Medulla oblongata (tissue), 1 donor: ENCODE measurements at regions not wholly inside any gene's neighbourhood (a gene's known extent, or its start where the extent isn't known, plus 50 kb on each side); places are given as distances from the start of the nearest gene placed in this dataset.

Experiments used
- DNase-seq: peaks from one replicate; pipeline ENCODE4 v3.0.0-alpha.2; 2015; ENCODE audit errors: extremely low spot score

DNA sequence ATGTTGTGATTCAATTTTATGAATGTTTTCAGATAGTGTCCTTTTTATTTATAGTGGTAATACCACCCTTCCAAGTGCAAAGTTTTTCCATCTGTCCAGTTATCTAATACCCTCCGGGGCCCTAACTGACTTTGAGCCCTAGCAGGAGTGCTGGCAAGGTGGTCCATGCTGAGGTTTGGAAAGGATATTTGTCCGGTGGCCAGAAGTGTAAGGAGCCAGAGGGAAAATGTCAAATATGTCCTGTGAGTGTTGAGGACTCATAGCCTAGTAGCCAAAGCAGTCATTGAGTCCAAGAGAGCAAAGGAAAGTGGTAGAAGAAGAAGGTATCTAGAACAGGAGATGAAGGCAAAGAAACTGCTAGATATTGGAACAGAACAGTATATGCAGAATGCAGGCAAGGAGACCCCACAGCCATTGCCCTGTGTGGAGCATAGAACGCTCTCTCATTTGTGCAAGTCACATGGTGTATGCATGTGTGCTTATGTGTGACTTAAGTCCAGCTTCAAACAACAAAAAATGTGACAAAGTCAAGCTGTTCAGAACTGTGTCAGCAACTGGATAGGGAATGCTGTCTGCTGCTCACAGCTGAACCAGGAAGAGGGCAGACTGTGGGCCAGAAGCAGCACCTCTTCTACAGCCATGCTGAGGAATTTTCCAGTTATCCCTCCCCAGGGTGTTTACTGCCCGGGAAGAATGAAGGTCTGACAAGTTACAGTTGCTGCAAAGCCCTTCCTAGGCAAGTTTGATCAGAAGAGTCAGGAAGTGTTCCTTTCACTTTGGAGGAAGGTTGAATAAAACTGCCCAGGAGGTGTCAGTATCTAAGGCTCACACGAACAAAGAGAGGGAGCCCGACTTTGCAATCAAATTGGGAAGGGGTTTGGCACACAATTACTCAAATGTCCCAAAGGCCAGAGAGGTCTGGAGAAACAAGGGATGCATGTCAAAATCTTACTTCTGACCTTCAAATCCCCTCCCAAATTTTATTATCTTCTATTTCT is 463.3 kb upstream of the DMAC1 start:
- DNase-seq: no peak

DNA sequence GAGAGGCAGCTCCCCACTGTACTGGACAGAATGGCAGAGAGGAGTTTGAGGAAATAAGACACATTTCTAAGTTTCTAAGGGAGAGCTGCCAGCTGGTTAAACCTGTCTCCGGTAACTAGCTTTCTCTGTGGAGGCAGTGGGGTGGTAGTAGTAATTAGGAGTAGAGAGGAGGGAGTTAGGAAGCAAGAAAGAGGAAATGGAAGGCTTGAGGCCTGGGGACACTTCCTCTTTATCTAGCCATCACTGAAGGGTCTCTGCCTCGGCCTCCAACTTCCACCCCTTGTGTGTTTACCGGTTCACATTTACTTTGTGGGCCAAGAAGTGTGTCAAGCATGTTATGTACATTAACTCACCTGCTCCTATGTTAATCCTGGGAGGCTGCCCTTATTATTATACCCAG is 462.2 kb upstream of the DMAC1 start:
- no peak for DNase-seq

DNA sequence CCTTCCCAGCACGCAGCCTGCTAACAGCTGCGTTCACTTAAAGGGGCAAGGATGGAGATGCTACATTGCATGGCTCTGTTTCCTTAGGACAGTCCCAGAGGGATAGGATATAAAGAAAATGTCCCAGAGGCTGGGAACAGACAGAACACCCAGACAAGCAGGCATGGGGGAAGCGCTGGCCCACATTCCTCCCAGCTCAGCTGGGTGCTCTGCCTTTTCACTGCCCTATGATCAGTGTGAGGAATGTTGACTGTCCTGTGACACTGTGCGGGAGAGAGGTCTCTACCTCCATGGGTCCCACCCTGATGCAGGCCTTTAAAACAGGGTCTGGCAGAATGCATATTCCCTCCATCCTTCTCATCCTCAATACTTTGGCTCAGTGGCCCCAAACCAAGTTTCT is 459.4 kb upstream of the DMAC1 start:
- DNase-seq: no peak

- DNase-seq: no peak
Measured at GRCh38 chr9:8256880-8257279, 457.3 kb upstream of the DMAC1 start.

DNA sequence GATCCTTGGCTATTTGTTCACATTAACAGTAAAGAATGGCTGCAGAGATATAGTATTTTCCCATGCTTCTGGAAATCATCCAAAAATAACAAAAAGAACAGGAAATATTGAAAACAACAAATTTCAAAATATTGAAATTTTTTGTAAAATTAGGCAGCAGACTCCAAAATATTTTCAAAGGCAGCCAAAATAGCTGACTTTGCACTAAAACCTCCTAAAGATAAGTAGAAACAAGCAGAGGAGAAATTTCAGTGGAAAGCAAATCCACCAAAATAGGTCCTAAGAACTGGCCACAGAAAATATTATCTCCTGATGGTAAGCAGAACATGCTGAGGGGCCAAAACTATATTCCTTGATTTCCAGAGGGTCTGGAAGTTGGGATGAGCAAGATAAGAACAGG is 456.3 kb upstream of the DMAC1 start:
- DNase-seq: no peak

- no peak for DNase-seq
Measured at GRCh38 chr9:8254541-8254940, 455.0 kb upstream of the DMAC1 start.

DNA sequence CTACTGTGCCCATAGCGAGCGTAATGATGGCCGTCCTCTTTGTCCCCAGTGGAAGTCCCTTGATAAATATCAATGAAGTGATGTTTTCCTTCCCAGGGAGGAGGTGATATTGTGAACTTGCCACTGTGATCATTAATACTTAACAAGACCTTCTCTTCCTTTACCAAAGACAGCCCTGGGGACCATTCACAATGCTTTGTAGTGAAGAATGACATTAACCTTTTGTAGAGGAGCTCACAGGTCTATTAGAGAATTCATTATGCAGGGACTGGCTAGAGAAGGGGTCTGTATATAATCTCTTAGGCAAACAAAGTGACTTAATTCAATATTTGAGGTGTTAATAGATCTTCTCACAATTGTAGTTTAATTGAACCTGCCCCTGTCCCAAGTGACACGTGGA is 452.9 kb upstream of the DMAC1 start:
- DNase-seq: no peak

DNA sequence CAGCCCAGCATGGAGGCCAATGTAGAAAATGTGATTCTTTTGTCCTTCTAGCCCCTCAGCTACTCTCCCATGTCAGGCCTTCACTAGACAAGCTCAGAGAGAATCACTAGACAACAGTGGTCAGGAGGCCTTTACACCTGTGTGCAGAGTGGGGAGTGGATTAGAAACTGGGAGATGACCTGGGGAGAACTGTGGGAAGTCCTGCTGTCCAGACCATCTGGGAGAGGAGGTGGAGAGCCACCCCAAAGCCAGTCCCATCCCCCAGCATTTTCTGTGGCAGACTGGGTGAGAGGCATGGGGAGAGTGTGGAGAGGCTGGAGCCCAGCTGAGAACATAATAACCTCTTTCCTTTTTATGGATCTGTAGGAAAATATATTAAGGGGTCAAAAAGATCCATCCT is 452.0 kb upstream of the DMAC1 start:
- no peak for DNase-seq

- DNase-seq: peak; percentile 14
Measured at GRCh38 chr9:8244505-8245092, 445.0 kb upstream of the DMAC1 start.

GRCh38 chr9:8241201-8241600 is 441.6 kb upstream of the DMAC1 start:
- DNase-seq: no peak

DNA sequence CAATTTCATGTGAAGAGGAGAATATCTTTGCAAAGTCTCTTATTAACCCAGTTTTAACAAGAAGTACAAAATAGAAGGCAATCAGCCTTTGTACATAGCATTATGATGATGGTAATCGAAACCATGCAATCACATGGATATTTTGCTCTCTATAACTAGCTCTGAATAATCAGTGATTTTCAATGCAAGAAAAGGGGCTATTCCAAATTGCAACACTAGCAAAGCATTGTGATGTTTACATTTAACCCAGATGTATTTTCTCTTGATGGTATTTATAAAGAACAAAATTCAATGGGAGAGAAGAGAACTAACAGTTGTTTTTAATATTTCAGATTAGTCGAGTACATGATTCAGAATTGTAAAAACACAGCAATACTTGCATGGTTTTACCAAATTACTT is 437.5 kb upstream of the DMAC1 start:
- no peak for DNase-seq

DNA sequence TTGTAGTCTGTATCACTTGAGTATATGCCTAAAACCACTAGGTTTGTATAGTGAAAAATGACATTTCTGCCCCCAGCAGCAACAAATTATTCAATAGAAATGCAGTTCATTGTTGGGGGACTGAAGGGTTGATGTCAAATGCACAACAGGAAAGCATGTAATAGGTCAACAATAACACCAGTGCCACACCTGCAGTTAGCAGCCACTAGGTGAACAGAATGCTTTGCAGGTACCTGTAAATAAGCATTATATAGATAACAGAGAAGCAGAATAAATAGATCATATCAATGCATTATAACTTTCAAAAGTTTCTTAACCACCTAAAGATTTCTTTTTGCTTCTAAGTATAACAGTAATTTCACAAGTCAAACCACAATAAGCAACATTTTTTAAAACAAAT is 435.9 kb upstream of the DMAC1 start:
- no peak for DNase-seq

DNA sequence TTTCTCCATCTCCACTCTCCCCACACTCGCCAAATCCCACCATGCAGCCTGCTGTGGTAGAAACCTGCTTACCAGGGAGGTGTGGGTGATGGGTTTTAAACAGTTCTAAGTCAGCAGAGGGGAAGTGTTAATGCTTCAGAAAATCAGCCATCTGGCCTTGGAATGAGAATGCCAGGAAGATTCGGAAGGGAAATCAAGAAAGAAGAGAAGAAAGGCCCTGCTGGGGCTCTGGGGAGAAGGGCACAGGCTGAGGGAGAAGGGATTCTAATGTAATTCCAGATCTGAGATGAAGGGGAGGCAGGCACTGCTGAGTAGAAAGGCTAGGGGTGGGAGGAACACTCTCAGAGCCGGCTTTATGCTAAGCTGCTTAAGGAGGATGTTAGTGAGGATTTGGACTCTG is 434.7 kb upstream of the DMAC1 start:
- DNase-seq: no peak

DNA sequence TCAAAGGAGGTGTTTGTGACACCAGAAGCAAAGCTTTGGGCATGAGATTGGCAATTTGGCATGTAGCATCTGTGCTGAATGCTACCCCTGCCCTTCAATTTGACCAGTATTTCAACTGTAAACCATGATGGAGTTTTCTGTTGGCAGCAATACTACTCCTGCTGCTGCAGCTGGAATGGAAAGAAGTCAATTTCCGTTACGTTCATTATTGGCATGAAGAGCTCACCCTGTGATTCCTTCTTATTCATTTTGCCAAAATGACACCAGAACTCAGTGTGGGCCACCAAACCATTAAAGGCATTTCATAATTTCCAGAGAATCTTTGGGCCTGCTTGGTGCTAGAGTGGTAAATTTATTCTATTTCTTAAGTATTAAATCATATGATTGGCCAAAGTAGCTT is 433.1 kb upstream of the DMAC1 start:
- DNase-seq: no peak

DNA sequence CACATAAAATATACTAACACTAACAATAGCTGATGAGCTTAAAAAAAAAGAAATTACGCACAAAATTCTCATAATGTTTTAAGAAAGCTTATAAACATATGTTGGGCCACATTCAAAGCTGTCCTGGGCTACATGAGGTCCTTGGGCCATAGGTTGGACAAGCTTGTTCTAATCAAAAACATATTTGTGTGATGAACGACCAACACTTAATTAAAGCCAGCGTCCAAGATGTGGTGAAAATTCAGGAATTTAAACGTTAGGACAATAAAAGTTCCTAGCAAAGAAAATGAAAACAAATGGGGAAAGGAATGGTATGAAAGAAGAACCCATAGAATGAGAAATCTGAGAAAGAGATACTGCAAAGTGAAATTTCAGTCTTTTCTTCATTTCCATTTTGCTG is 429.6 kb upstream of the DMAC1 start:
- DNase-seq: no peak

- no peak for DNase-seq
Measured at GRCh38 chr9:8224381-8224801, 424.8 kb upstream of the DMAC1 start.

DNA sequence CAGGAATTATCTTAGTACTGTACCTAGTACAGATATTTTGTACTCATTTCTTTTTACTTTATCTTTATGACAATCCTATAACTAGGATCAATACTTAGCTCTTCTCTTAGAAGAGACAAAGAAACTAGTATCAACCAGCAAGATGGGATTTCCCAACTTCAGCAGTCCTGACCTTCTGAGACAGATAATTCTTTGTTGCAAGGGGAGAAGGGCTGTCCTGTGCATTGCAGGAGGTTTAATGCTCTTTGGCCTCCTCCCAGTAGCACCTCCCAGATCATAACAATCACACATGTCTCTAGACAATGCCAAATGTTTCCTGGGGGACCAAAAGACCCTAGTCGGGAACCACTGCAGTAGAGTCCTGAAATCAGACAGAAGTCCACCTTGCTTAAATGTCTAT is 424.3 kb upstream of the DMAC1 start:
- no peak for DNase-seq

- DNase-seq: no peak
Measured at GRCh38 chr9:8221462-8221861, 421.9 kb upstream of the DMAC1 start.

DNA sequence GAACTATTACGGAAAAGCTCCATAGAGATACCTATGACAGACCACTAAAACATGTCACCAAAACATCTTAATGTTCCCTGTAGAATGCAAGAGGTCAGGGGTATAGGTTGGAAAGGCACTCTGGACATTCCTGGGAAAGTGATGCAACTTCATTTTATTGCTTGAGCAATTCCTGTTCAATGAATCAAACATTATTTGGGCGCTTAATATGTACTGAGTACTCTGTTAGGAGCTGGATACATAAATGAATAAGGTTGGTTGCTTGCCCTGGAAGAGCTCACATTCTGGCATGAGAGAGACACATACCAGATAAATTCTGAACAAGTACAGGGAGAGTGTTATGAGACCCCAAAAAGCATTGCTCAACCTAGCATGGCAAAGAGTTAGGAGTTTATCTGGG is 408.9 kb upstream of the DMAC1 start:
- DNase-seq: no peak

DNA sequence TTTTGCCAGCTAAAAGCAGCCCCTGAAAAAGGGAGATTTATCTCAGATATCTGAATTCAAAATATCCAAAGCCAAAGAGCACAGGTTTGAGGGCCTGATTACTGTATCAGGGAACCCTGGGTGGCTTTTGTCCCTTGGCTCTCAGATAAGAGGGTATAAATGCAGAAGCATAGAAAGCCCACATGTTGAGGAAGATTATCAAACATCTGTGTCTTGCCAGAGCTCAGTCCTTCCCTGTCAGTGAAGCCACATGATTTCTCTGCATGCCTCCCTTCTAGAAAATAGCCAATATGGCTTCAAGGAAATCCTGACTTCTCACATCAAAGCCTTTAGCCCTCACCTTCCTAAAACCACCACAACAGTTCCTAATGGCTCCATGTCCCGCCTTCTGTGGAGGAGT is 408.0 kb upstream of the DMAC1 start:
- no peak for DNase-seq

GRCh38 chr9:8206720-8207119 is 407.1 kb upstream of the DMAC1 start:
- no peak for DNase-seq

DNA sequence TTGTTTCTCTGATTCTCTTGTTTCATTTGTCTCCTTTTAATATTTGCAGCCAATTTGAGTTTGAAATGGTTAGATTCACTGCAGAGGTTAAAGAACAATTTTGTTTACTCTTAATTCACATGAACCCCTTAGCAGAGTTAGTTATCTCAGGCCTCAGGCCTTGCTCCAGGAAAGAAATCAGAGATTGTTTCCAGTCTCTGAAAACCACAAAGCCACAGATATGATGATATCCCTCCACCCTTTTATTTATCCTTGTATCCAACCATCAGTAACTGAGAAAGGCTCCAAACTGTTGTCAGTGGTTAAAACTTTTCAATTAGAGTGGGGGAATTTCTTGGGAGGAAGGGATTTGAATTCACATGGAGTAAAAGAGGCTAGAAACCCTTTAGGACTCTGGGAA is 406.0 kb upstream of the DMAC1 start:
- DNase-seq: no peak

DNA sequence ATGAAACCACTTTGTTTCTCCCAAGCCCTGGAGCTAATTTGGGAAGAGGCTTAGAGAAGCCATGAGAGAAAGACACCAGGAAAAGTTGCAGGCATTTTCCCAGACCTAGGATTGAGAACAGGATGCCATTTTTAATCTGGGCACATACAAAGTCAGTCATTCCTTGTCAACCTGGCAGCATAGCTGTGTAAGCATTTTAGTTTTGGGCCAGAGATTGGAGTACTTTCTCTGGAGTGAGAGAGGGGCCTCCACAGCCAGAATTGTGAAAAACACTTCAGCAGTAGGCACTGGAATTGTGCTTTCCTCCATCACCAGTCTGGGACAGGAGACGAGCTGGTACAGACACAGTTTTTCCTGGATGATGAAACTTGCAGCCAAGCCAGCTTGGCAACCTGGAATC is 390.3 kb upstream of the DMAC1 start:
- no peak for DNase-seq
